ENCODE measurements at regions not wholly inside any gene's neighbourhood (a gene's known extent, or its start where the extent isn't known, plus 50 kb on each side); places are given as distances from the start of the nearest gene placed in this dataset.

- Histone ChIP-seq H3K9ac (ENCODE audit: low read length) (no peak overlapping the region), H2BK12ac (ENCODE audit: low read length in 2 of 2) (no peak overlapping the region), H3K4me2 (ENCODE audit: low read length, poor library complexity, severe bottlenecking) (no peak overlapping the region), H3K27ac (ENCODE audit: low read length, poor library complexity, severe bottlenecking) (no peak overlapping the region), H3K14ac (ENCODE audit: low read length in 2 of 2) (no peak overlapping the region), H3K9me3 (ENCODE audit: control insufficient read depth, low read length) (no peaks in the 10 kb centered on the region), H3K4me1 (ENCODE audit: control insufficient read depth, insufficient read depth, low read depth, low read length) (no peaks in the 10 kb centered on the region), H2AFZ (ENCODE audit: low read depth, low read length) (no peak overlapping the region), H4K91ac (ENCODE audit: low read length) (no peak overlapping the region), H3K23ac (ENCODE audit: low read length in 2 of 2) (no peak overlapping the region), H3K4ac (ENCODE audit: low read depth in 1 of 2, low read length in 2 of 2) (no peak overlapping the region), H3K79me1 (replicated peaks; ENCODE audit: low read length, poor library complexity, severe bottlenecking) (no peaks in the 10 kb centered on the region), H2BK5ac (ENCODE audit: low read depth, low read length, poor library complexity, severe bottlenecking) (no peak overlapping the region), H3K4me3 (ENCODE audit: insufficient read depth in 1 of 2, low read depth in 1 of 2, low read length in 2 of 2) (no peak overlapping the region), H3K18ac (ENCODE audit: low read depth in 1 of 2, low read length in 2 of 2) (no peak overlapping the region), H3K36me3 (ENCODE audit: control insufficient read depth in 1 of 2, insufficient read depth in 2 of 2, low read depth in 1 of 2, low read length in 2 of 2) (no peaks in the 10 kb centered on the region), H2BK15ac (ENCODE audit: low read depth, poor library complexity, severe bottlenecking) (no peak overlapping the region), H3K27me3 (ENCODE audit: control insufficient read depth in 1 of 2, insufficient read depth in 1 of 2, low read length in 2 of 2) (no peaks in the 10 kb centered on the region), H2BK120ac (ENCODE audit: low read depth, low read length) (no peak overlapping the region), H2AK5ac (ENCODE audit: low read length, severe bottlenecking) (no peak overlapping the region), H4K8ac (ENCODE audit: low read length) (no peak overlapping the region)
- WGBS, result 94% methylated on average over 2 of the region's 2 CpGs
- no peak for DNase-seq
Measured at GRCh38 chr6:113660819-113661218, 196.3 kb upstream of the MARCKS start.

GRCh38 chr6:113662093-113662665, 195.0 kb upstream of the MARCKS start:
- H3K18ac ChIP-seq (ENCODE audit: low read depth in 1 of 2, low read length in 2 of 2), result no peak overlapping the region
- no peak overlapping the region for H2BK12ac ChIP-seq (ENCODE audit: low read length in 2 of 2)
- H2BK15ac ChIP-seq (ENCODE audit: low read depth, poor library complexity, severe bottlenecking), result no peak overlapping the region
- H4K8ac ChIP-seq (ENCODE audit: low read length), result no peak overlapping the region
- no peak overlapping the region for H2AK5ac ChIP-seq (ENCODE audit: low read length, severe bottlenecking)
- no peak overlapping the region for H4K91ac ChIP-seq (ENCODE audit: low read length)
- H3K79me1 ChIP-seq (replicated peaks; ENCODE audit: low read length, poor library complexity, severe bottlenecking), result no peaks in the 10 kb centered on the region
- H3K36me3 ChIP-seq (ENCODE audit: control insufficient read depth in 1 of 2, insufficient read depth in 2 of 2, low read depth in 1 of 2, low read length in 2 of 2), result no peaks in the 10 kb centered on the region
- WGBS, result 100% methylated on average over 1 of the region's 3 CpGs
- DNase-seq, result no peak
- no peak overlapping the region for H3K9ac ChIP-seq (ENCODE audit: low read length)
- no peak overlapping the region for H3K4me3 ChIP-seq (ENCODE audit: insufficient read depth in 1 of 2, low read depth in 1 of 2, low read length in 2 of 2)
- no peak overlapping the region for H2BK120ac ChIP-seq (ENCODE audit: low read depth, low read length)
- H3K4me2 ChIP-seq (ENCODE audit: low read length, poor library complexity, severe bottlenecking), result no peak overlapping the region
- H3K23ac ChIP-seq (ENCODE audit: low read length in 2 of 2), result no peak overlapping the region
- no peak overlapping the region for H3K27ac ChIP-seq (ENCODE audit: low read length, poor library complexity, severe bottlenecking)
- H3K27me3 ChIP-seq (ENCODE audit: control insufficient read depth in 1 of 2, insufficient read depth in 1 of 2, low read length in 2 of 2), result no peaks in the 10 kb centered on the region
- H2BK5ac ChIP-seq (ENCODE audit: low read depth, low read length, poor library complexity, severe bottlenecking), result no peak overlapping the region
- H3K4ac ChIP-seq (ENCODE audit: low read depth in 1 of 2, low read length in 2 of 2), result no peak overlapping the region
- no peak overlapping the region for H2AFZ ChIP-seq (ENCODE audit: low read depth, low read length)
- no peaks in the 10 kb centered on the region for H3K9me3 ChIP-seq (ENCODE audit: control insufficient read depth, low read length)
- H3K14ac ChIP-seq (ENCODE audit: low read length in 2 of 2), result no peak overlapping the region
- H3K4me1 ChIP-seq (ENCODE audit: control insufficient read depth, insufficient read depth, low read depth, low read length), result no peaks in the 10 kb centered on the region

GRCh38 chr6:113662688-113663333, 194.3 kb upstream of the MARCKS start:
- WGBS, result no CpG with 5 or more reads among the region's 2 CpGs
- Histone ChIP-seq H4K91ac (ENCODE audit: low read length) (no peak overlapping the region), H3K4me3 (ENCODE audit: insufficient read depth in 1 of 2, low read depth in 1 of 2, low read length in 2 of 2) (no peak overlapping the region)

GRCh38 chr6:113664909-113665308, 192.2 kb upstream of the MARCKS start:
- H2AFZ ChIP-seq (ENCODE audit: low read depth, low read length), result no peak overlapping the region
- H3K23ac ChIP-seq (ENCODE audit: low read length in 2 of 2), result no peak overlapping the region
- H3K4ac ChIP-seq (ENCODE audit: low read depth in 1 of 2, low read length in 2 of 2), result no peak overlapping the region
- WGBS, result no CpG with 5 or more reads among the region's 2 CpGs
- H3K79me1 ChIP-seq (replicated peaks; ENCODE audit: low read length, poor library complexity, severe bottlenecking), result no peaks in the 10 kb centered on the region
- H2BK12ac ChIP-seq (ENCODE audit: low read length in 2 of 2), result no peak overlapping the region
- H3K4me2 ChIP-seq (ENCODE audit: low read length, poor library complexity, severe bottlenecking), result no peak overlapping the region
- no peaks in the 10 kb centered on the region for H3K36me3 ChIP-seq (ENCODE audit: control insufficient read depth in 1 of 2, insufficient read depth in 2 of 2, low read depth in 1 of 2, low read length in 2 of 2)
- H3K18ac ChIP-seq (ENCODE audit: low read depth in 1 of 2, low read length in 2 of 2), result no peak overlapping the region
- no peaks in the 10 kb centered on the region for H3K27me3 ChIP-seq (ENCODE audit: control insufficient read depth in 1 of 2, insufficient read depth in 1 of 2, low read length in 2 of 2)
- no peak for DNase-seq
- no peak overlapping the region for H4K8ac ChIP-seq (ENCODE audit: low read length)
- no peak overlapping the region for H3K4me3 ChIP-seq (ENCODE audit: insufficient read depth in 1 of 2, low read depth in 1 of 2, low read length in 2 of 2)
- H3K27ac ChIP-seq (ENCODE audit: low read length, poor library complexity, severe bottlenecking), result no peak overlapping the region
- H3K9ac ChIP-seq (ENCODE audit: low read length), result no peak overlapping the region
- no peak overlapping the region for H2AK5ac ChIP-seq (ENCODE audit: low read length, severe bottlenecking)
- H2BK5ac ChIP-seq (ENCODE audit: low read depth, low read length, poor library complexity, severe bottlenecking), result no peak overlapping the region
- H4K91ac ChIP-seq (ENCODE audit: low read length), result no peak overlapping the region
- H2BK15ac ChIP-seq (ENCODE audit: low read depth, poor library complexity, severe bottlenecking), result no peak overlapping the region
- no peak overlapping the region for H3K14ac ChIP-seq (ENCODE audit: low read length in 2 of 2)
- no peak overlapping the region for H2BK120ac ChIP-seq (ENCODE audit: low read depth, low read length)
- no peaks in the 10 kb centered on the region for H3K9me3 ChIP-seq (ENCODE audit: control insufficient read depth, low read length)
- H3K4me1 ChIP-seq (ENCODE audit: control insufficient read depth, insufficient read depth, low read depth, low read length), result no peaks in the 10 kb centered on the region

More at GRCh38 chr6:113662688-113663333, 194.3 kb upstream of the MARCKS start:
- Histone ChIP-seq H2AK5ac (ENCODE audit: low read length, severe bottlenecking) (no peak overlapping the region), H3K4me1 (ENCODE audit: control insufficient read depth, insufficient read depth, low read depth, low read length) (no peaks in the 10 kb centered on the region), H3K18ac (ENCODE audit: low read depth in 1 of 2, low read length in 2 of 2) (no peak overlapping the region), H3K27ac (ENCODE audit: low read length, poor library complexity, severe bottlenecking) (no peak overlapping the region), H3K9ac (ENCODE audit: low read length) (no peak overlapping the region), H3K4ac (ENCODE audit: low read depth in 1 of 2, low read length in 2 of 2) (no peak overlapping the region), H3K14ac (ENCODE audit: low read length in 2 of 2) (no peak overlapping the region), H3K4me2 (ENCODE audit: low read length, poor library complexity, severe bottlenecking) (no peak overlapping the region), H3K27me3 (ENCODE audit: control insufficient read depth in 1 of 2, insufficient read depth in 1 of 2, low read length in 2 of 2) (no peaks in the 10 kb centered on the region), H3K36me3 (ENCODE audit: control insufficient read depth in 1 of 2, insufficient read depth in 2 of 2, low read depth in 1 of 2, low read length in 2 of 2) (no peaks in the 10 kb centered on the region), H3K9me3 (ENCODE audit: control insufficient read depth, low read length) (no peaks in the 10 kb centered on the region), H2BK5ac (ENCODE audit: low read depth, low read length, poor library complexity, severe bottlenecking) (no peak overlapping the region), H2BK12ac (ENCODE audit: low read length in 2 of 2) (no peak overlapping the region), H2AFZ (ENCODE audit: low read depth, low read length) (no peak overlapping the region), H2BK15ac (ENCODE audit: low read depth, poor library complexity, severe bottlenecking) (no peak overlapping the region), H4K8ac (ENCODE audit: low read length) (no peak overlapping the region), H3K23ac (ENCODE audit: low read length in 2 of 2) (no peak overlapping the region), H2BK120ac (ENCODE audit: low read depth, low read length) (no peak overlapping the region), H3K79me1 (replicated peaks; ENCODE audit: low read length, poor library complexity, severe bottlenecking) (no peaks in the 10 kb centered on the region)
- DNase-seq, result no peak

All from mesenchymal stem cell (in vitro differentiated cells and primary cell).